Urothelium cell line (cell line): ENCODE measurements at regions not wholly inside any gene's neighbourhood (a gene's known extent, or its start where the extent isn't known, plus 50 kb on each side); places are given as distances from the start of the nearest gene placed in this dataset.
"Not testable (repeated sequence)": the region's sequence is repeated elsewhere in the genome, so short reads cannot be mapped to it uniquely, and the experiment has no call there.

Experiments
- DNase-seq: peaks from one replicate; pipeline ENCODE4 v3.0.0; 2011; ENCODE audit warnings: low spot score, mixed read lengths
- FAIRE-seq: peaks from 2 replicates; lab custom pipeline; 2011; peaks lifted over from hg19 to GRCh38; lab: Jason Lieb, UNC

GRCh38 chrX:28472926-28473325, 114.3 kb upstream of the IL1RAPL1 start:
- FAIRE-seq (no peak), DNase-seq (no peak)

- DNase-seq (no peak), FAIRE-seq (no peak)
Observed at GRCh38 chrX:28487818-28488217, 99.4 kb upstream of the IL1RAPL1 start.

DNA sequence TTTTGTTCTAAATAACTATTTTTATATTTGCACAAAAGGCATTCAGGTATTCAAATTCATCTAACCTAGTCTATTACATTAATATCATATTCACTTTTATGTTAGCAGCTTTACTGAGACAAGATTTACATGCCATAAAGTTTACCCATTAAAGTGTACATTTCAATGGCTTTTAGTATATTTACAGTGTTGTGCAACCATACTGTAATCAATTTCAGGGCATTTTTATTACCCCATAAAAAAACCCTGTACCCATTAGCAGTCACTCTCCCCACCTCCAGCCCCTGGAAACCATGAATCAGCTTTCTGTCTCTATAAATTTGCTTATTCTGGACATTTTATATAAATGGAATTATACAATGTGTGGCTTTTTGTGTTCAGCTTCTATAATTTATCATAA, 95.9 kb upstream of the IL1RAPL1 start:
- FAIRE-seq (no peak), DNase-seq (no peak)

DNA sequence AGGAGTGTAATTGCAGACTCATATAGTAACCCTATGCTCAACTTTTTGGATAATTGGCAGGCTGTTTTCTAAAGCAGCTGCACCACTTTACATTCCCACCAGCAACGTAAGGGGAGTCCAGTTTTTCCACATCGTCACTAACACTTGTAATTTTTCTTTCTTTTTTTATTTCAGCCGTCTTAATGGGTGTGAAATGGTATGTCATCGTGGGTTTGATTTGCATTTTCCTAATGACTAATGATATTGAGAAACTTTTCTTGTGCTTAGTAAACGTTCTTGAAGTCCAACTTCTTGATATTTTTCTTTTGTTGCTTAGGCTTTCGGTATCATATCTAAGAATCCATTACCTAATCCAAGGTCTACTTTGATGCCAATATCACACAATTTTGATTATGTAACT, 95.3 kb upstream of the IL1RAPL1 start:
- FAIRE-seq (no peak), DNase-seq (no peak)

- DNase-seq (peak; percentile 3), FAIRE-seq (no peak)
Observed at GRCh38 chrX:28498658-28499057, 88.6 kb upstream of the IL1RAPL1 start.

- DNase-seq, FAIRE-seq: not testable (repeated sequence)
Observed at GRCh38 chrX:28502667-28503066, 84.6 kb upstream of the IL1RAPL1 start.

DNA sequence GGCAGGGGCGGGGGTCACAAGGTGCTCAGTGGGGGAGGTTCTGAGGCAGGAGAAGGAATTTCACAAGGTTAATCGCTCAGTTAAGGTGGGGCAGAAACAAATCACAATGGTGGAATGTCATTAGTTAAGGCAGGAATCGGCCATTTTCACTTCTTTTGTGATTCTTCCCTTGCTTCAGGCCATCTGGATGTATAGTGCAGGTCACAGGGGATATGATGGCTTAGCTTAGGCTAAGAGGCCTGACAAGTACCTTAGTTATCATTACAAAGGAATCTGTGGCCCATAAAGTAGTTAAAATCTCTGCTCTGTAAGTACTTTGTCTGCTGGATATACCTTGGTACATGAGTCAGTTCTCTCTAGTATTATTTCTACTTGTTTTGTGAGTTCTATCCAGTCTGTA, 79.6 kb upstream of the IL1RAPL1 start:
- not testable (repeated sequence) for FAIRE-seq

DNA sequence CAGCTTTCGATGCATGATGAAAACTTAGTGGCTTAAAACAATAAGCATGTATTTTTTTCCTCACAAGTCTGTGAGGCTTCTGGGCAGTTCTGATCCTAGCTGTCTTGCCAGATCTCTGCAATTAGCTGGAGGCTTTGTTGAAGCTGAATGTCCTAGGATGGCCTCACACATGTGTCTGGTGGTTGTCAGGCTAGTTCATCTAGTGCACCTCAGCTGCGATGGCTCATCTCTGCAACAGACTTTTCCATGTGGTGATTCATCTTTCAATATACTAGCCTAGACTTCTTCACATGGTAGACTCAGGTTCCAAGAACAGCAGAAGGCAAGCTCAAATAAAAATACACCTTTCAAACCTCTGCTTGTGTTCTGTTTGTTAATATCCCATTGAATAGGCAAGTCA, 66.5 kb upstream of the IL1RAPL1 start:
- DNase-seq (no peak), FAIRE-seq (no peak)

More for the DNA sequence above, 79.6 kb upstream of the IL1RAPL1 start:
- not testable (repeated sequence) for DNase-seq

- not testable (repeated sequence) for DNase-seq, FAIRE-seq
Observed at GRCh38 chrX:28528354-28528753, 58.9 kb upstream of the IL1RAPL1 start.
